ENCODE measurements at regions not wholly inside any gene's neighbourhood (a gene's known extent, or its start where the extent isn't known, plus 50 kb on each side); places are given as distances from the start of the nearest gene placed in this dataset.

GRCh38 chr4:84032372-84032771, 466.7 kb downstream of the NKX6-1 start:
- no CpG with 5 or more reads among the region's 2 CpGs for WGBS, 2 experiments (ENCODE audit: extremely low coverage in 2 of 2, insufficient read length in 1 of 2)
- no TSS peak for BruUV-seq (replicated peaks)
- CTCF ChIA-PET, result no interaction called here

More at GRCh38 chr4:84032372-84032771, 466.7 kb downstream of the NKX6-1 start:
- H4K8ac ChIP-seq (ENCODE audit: low read depth in 2 of 2, low read length in 2 of 2), result no peak overlapping the region
- TF ChIP-seq MAZ (IDR thresholded peaks at IDR 0.05; ENCODE audit: borderline replicate concordance, low read depth, low read length), result no peak
- TF ChIP-seq CTCF (conservative IDR thresholded peaks at IDR 0.05; ENCODE audit: low read depth, low read length), result no peak
- TF ChIP-seq SMC3 (IDR thresholded peaks at IDR 0.05; ENCODE audit: low read depth, low read length), result no peak
- TF ChIP-seq, protein P1, sequence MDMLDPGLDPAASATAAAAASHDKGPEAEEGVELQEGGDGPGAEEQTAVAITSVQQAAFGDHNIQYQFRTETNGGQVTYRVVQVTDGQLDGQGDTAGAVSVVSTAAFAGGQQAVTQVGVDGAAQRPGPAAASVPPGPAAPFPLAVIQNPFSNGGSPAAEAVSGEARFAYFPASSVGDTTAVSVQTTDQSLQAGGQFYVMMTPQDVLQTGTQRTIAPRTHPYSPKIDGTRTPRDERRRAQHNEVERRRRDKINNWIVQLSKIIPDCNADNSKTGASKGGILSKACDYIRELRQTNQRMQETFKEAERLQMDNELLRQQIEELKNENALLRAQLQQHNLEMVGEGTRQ (IDR thresholded peaks at IDR 0.05; ENCODE audit: low read depth, low read length), result no peak
- no peak for TF ChIP-seq CHD1 (IDR thresholded peaks at IDR 0.05; ENCODE audit: low read depth, low read length)
- no peak for TF ChIP-seq POLR2A (IDR thresholded peaks at IDR 0.05; ENCODE audit: low read depth, low read length)
- TF ChIP-seq FOS (IDR thresholded peaks at IDR 0.05; ENCODE audit: low read depth, low read length), result no peak
- TF ChIP-seq, protein P2, sequence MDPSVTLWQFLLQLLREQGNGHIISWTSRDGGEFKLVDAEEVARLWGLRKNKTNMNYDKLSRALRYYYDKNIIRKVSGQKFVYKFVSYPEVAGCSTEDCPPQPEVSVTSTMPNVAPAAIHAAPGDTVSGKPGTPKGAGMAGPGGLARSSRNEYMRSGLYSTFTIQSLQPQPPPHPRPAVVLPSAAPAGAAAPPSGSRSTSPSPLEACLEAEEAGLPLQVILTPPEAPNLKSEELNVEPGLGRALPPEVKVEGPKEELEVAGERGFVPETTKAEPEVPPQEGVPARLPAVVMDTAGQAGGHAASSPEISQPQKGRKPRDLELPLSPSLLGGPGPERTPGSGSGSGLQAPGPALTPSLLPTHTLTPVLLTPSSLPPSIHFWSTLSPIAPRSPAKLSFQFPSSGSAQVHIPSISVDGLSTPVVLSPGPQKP (IDR thresholded peaks at IDR 0.05; ENCODE audit: borderline replicate concordance, low read depth, low read length), result no peak
- TF ChIP-seq NFE2L2 (IDR thresholded peaks at IDR 0.05; ENCODE audit: low read depth, low read length), result no peak
- TF ChIP-seq RCOR1 (IDR thresholded peaks at IDR 0.05; ENCODE audit: insufficient replicate concordance, low read length), result no peak
- no peak for TF ChIP-seq MAFK (IDR thresholded peaks at IDR 0.05; ENCODE audit: low read depth, low read length)
- H3K79me1 ChIP-seq (ENCODE audit: low read depth in 1 of 2, low read length in 2 of 2), result no peaks in the 10 kb centered on the region
- no peak overlapping the region for H3K4me2 ChIP-seq (ENCODE audit: low read depth, low read length)
- H4K20me1 ChIP-seq (ENCODE audit: insufficient read depth, low read length), result no peaks in the 10 kb centered on the region
- no peak overlapping the region for H2AFZ ChIP-seq (replicated peaks; ENCODE audit: low read length, poor library complexity)
- no peak overlapping the region for H4K5ac ChIP-seq (ENCODE audit: low read depth, low read length)
- no peaks in the 10 kb centered on the region for H3K9me1 ChIP-seq (ENCODE audit: insufficient read depth, low read length)
- H3K27me3 ChIP-seq (ENCODE audit: control insufficient read depth, insufficient read depth, low read length), result no peaks in the 10 kb centered on the region
- ATAC-seq (ENCODE audit: low read depth), result no peak
- H2AK9ac ChIP-seq (replicated peaks; ENCODE audit: low read depth, low read length, poor library complexity), result no peak overlapping the region
- no peak overlapping the region for H3K56ac ChIP-seq (ENCODE audit: extremely low read depth, insufficient read depth, low read length)
- intact Hi-C loops (cut with micrococcal nuclease), result no loop called here
- no peak overlapping the region for H3K23ac ChIP-seq (ENCODE audit: low read depth, low read length)
- H3K4me3 ChIP-seq (ENCODE audit: insufficient read depth, low read depth, low read length), result no peak overlapping the region
- no peak overlapping the region for H4K91ac ChIP-seq (ENCODE audit: insufficient read depth, low read depth, low read length)
- H2BK15ac ChIP-seq (ENCODE audit: low read depth, low read length), result no peak overlapping the region
- H3K18ac ChIP-seq (ENCODE audit: low read depth, low read length), result no peak overlapping the region
- no peaks in the 10 kb centered on the region for H3K4me1 ChIP-seq (ENCODE audit: control insufficient read depth, insufficient read depth, low read length)
- H3K14ac ChIP-seq (replicated peaks; ENCODE audit: low read depth, low read length), result no peak overlapping the region
- no peaks in the 10 kb centered on the region for H3K36me3 ChIP-seq (ENCODE audit: control insufficient read depth, insufficient read depth, low read length)
- POLR2A ChIA-PET (ENCODE audit: unreplicated experiment), result no interaction called here
- dilution Hi-C loops (cut with HindIII; ENCODE audit: low sequenced_read_pairs, unreplicated experiment), result no loop called here
- H2BK20ac ChIP-seq (ENCODE audit: low read depth, low read length), result no peak overlapping the region
- no peaks in the 10 kb centered on the region for H3K9me3 ChIP-seq (ENCODE audit: control insufficient read depth, insufficient read depth, low read length)
- in situ Hi-C loops (cut with MboI; ENCODE audit: low sequenced_read_pairs), result no loop called here
- H3K9ac ChIP-seq (ENCODE audit: low read depth, low read length), result no peak overlapping the region
- no peak overlapping the region for H3K4ac ChIP-seq (ENCODE audit: low read depth, low read length)
- DNase-seq, result no peak
- H3K27ac ChIP-seq (ENCODE audit: insufficient read depth, low read length), result no peak overlapping the region
- no peak overlapping the region for H2BK5ac ChIP-seq (ENCODE audit: low read depth, low read length, poor library complexity, severe bottlenecking)
- no peak overlapping the region for H2AK5ac ChIP-seq (ENCODE audit: low read depth, low read length)
- no peak overlapping the region for H2BK120ac ChIP-seq (ENCODE audit: low read depth, low read length)

All from IMR-90 (cell line).